ENCODE measurements at regions not wholly inside any gene's neighbourhood (a gene's known extent, or its start where the extent isn't known, plus 50 kb on each side); places are given as distances from the start of the nearest gene placed in this dataset.

GRCh38 chr18:8499810-8500675, 109.2 kb upstream of the RAB12 start:
- H3K27me3 ChIP-seq: no peaks in the 10 kb centered on the region
- no peaks in the 10 kb centered on the region for H3K4me1 ChIP-seq
- intact Hi-C loops (cut with DNase I; ENCODE audit: low total_unique reads): no loop called here
- no peak for DNase-seq (ENCODE audit: low spot score in 2 of 2)
- no peak overlapping the region for H3K27ac ChIP-seq
- peaks cover 0 to 4% of the 10 kb centered on the region in 2 donors for H3K9me3 ChIP-seq
- TF ChIP-seq POLR2A (IDR thresholded peaks at IDR 0.05) (no peak), POLR2AphosphoS5 (IDR thresholded peaks at IDR 0.05) (no peak)
- TF ChIP-seq, protein P1, sequence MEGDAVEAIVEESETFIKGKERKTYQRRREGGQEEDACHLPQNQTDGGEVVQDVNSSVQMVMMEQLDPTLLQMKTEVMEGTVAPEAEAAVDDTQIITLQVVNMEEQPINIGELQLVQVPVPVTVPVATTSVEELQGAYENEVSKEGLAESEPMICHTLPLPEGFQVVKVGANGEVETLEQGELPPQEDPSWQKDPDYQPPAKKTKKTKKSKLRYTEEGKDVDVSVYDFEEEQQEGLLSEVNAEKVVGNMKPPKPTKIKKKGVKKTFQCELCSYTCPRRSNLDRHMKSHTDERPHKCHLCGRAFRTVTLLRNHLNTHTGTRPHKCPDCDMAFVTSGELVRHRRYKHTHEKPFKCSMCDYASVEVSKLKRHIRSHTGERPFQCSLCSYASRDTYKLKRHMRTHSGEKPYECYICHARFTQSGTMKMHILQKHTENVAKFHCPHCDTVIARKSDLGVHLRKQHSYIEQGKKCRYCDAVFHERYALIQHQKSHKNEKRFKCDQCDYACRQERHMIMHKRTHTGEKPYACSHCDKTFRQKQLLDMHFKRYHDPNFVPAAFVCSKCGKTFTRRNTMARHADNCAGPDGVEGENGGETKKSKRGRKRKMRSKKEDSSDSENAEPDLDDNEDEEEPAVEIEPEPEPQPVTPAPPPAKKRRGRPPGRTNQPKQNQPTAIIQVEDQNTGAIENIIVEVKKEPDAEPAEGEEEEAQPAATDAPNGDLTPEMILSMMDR (IDR thresholded peaks at IDR 0.05): no peak
- H3K36me3 ChIP-seq: no peaks in the 10 kb centered on the region
- H3K4me3 ChIP-seq: no peak overlapping the region

DNA sequence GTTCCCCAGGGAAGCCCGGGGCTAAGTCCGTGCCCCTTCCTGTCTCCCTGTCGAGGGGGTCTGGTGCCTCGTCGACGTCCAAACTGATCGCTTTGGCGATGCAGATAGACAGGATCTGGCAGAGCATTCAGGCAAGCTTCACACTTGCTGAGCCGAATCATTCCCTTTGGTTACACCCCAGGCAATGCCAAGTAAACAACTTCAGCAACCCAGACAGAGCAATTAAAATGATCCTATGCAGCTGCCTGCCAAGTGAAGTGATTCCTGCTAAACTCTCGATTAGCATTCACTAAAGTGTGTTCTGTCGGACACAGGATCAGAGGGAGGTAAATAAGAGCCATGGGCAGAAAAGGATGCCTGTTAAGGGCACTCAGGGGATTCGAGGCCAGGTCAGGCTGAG, 108.2 kb upstream of the RAB12 start:
- DNase-seq (ENCODE audit: low spot score in 2 of 2): no peak
- TF ChIP-seq, protein P1 (IDR thresholded peaks at IDR 0.05): no peak
- no peak for TF ChIP-seq POLR2A (IDR thresholded peaks at IDR 0.05)
- no peak for TF ChIP-seq POLR2AphosphoS5 (IDR thresholded peaks at IDR 0.05)
- no peaks in the 10 kb centered on the region for H3K36me3 ChIP-seq
- intact Hi-C loops (cut with DNase I; ENCODE audit: low total_unique reads): no loop called here
- no peaks in the 10 kb centered on the region for H3K4me1 ChIP-seq
- peaks cover 0 to 4% of the 10 kb centered on the region in 2 donors for H3K9me3 ChIP-seq
- no peak overlapping the region for H3K4me3 ChIP-seq
- H3K27ac ChIP-seq: no peak overlapping the region
- H3K27me3 ChIP-seq: no peaks in the 10 kb centered on the region

- Histone ChIP-seq H3K4me1 (no peaks in the 10 kb centered on the region), H3K9me3 (peaks cover 0 to 4% of the 10 kb centered on the region in 2 donors), H3K4me3 (no peak overlapping the region), H3K27me3 (no peaks in the 10 kb centered on the region), H3K36me3 (no peaks in the 10 kb centered on the region), H3K27ac (no peak overlapping the region)
- DNase-seq (ENCODE audit: low spot score in 2 of 2): no peak
- TF ChIP-seq POLR2AphosphoS5 (IDR thresholded peaks at IDR 0.05) (no peak), POLR2A (IDR thresholded peaks at IDR 0.05) (no peak)
- TF ChIP-seq, protein P1 (IDR thresholded peaks at IDR 0.05): no peak
- intact Hi-C loops (cut with DNase I; ENCODE audit: low total_unique reads): no loop called here
Measured at GRCh38 chr18:8503248-8503647, 106.0 kb upstream of the RAB12 start.

- no peak for DNase-seq (ENCODE audit: low spot score in 2 of 2)
- Histone ChIP-seq H3K27me3 (no peaks in the 10 kb centered on the region), H3K9me3 (no peaks in the 10 kb centered on the region), H3K27ac (no peak overlapping the region), H3K4me3 (no peak overlapping the region), H3K4me1 (no peaks in the 10 kb centered on the region), H3K36me3 (no peaks in the 10 kb centered on the region)
- TF ChIP-seq POLR2AphosphoS5 (IDR thresholded peaks at IDR 0.05): no peak
- TF ChIP-seq POLR2A (IDR thresholded peaks at IDR 0.05): no peak
- intact Hi-C loops (cut with DNase I; ENCODE audit: low total_unique reads): no loop called here
Measured at GRCh38 chr18:8504424-8504823, 104.8 kb upstream of the RAB12 start.

DNA sequence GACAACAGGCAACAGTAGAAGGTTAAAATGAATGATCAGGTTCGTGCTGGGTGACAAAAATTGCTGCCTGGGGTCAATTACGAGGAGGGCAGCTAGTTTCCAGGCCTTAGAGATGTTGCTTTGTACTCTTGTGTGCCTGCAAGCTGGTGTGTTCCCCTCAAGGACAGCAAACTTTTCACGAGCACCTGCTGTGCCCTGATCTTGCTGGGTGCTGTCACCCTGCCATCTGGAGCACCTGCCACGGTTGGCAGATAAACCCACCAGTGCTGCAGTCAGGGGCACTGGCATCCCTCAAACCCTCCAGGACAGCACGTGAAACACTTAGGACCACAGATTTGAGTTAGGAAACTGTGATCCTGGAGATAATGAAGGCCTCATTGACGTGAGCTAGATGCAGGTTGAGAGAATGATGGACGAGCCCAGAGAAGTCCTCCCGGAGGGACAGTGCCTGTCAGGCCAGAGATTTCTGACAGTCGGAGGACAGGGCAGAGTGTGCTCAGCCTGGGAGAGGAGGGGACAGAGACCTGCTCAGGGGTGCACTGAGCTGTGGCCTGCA, 104.3 kb upstream of the RAB12 start:
- H3K4me1 ChIP-seq: no peaks in the 10 kb centered on the region
- H3K27me3 ChIP-seq: no peaks in the 10 kb centered on the region
- H3K27ac ChIP-seq: no peak overlapping the region
- intact Hi-C loops (cut with DNase I; ENCODE audit: low total_unique reads): no loop called here
- no peaks in the 10 kb centered on the region for H3K9me3 ChIP-seq
- no peak for DNase-seq (ENCODE audit: low spot score in 2 of 2)
- TF ChIP-seq, protein P1 (IDR thresholded peaks at IDR 0.05): no peak
- TF ChIP-seq POLR2A (IDR thresholded peaks at IDR 0.05): no peak
- TF ChIP-seq POLR2AphosphoS5 (IDR thresholded peaks at IDR 0.05): no peak
- H3K4me3 ChIP-seq: no peak overlapping the region
- H3K36me3 ChIP-seq: no peaks in the 10 kb centered on the region

Data from breast epithelium (tissue), 4 donors.